Gastroesophageal sphincter (tissue), 4 donors: ENCODE measurements at regions not wholly inside any gene's neighbourhood (a gene's known extent, or its start where the extent isn't known, plus 50 kb on each side); places are given as distances from the start of the nearest gene placed in this dataset.
"Not testable (repeated sequence)": the region's sequence is repeated elsewhere in the genome, so short reads cannot be mapped to it uniquely, and the experiment has no call there.

Experiments
- ATAC-seq: fragments of 150-250 bp; one replicate; pipeline ENCODE4 v1.9.1; 2016; ENCODE audit warnings: mild to moderate bottlenecking, moderate library complexity
- H3K27ac ChIP-seq, 4 donors: fragments of 200-600 bp; sonication (generic) in 3 of 4; 1 replicate in 3 of 4; 2 replicates in 1 of 4; pipeline ENCODE4 v1.5.1; 2016 to 2019
- H3K27me3 ChIP-seq: fragments of 200-600 bp; sonication (generic); one replicate; pipeline ENCODE4 v1.5.1; 2019
- H3K36me3 ChIP-seq, 2 donors: fragments of 200-600 bp; sonication (generic); one replicate each; pipeline ENCODE4 v1.5.1; 2019; ENCODE audit warnings: control low read depth in 1 of 2
- H3K4me1 ChIP-seq, 3 donors: fragments of 200-600 bp; sonication (generic); 1 replicate in 2 of 3; 2 replicates in 1 of 3; pipeline ENCODE4 v1.5.1; 2016 to 2019; ENCODE audit warnings: control low read depth in 2 of 3
- H3K4me3 ChIP-seq, 2 donors: fragments of 200-600 bp; sonication (generic); one replicate each; pipeline ENCODE4 v1.5.1; 2019; ENCODE audit warnings: mild to moderate bottlenecking in 1 of 2, moderate library complexity in 1 of 2
- H3K9me3 ChIP-seq, 3 donors: fragments of 200-600 bp; sonication (generic); one replicate each; pipeline ENCODE4 v1.5.1; 2017 to 2019; ENCODE audit warnings: control low read depth in 2 of 3
- CTCF ChIP-seq, 4 experiments: fragments of 200-600 bp in 2 of 4; fragments of 450-650 bp in 2 of 4; sonication (generic) in 1 of 4; IDR thresholded peaks; one replicate each; pipeline ENCODE4 v1.5.1; 2017 to 2019; ENCODE audit warnings: antibody characterized with exemption in 4 of 4, mild to moderate bottlenecking in 2 of 4, moderate library complexity in 2 of 4
- EP300 ChIP-seq: sonication (generic); formaldehyde crosslinking; IDR thresholded peaks from one replicate; pipeline ENCODE4 v1.6.1; 2017; ENCODE audit warnings: antibody characterized with exemption, mild to moderate bottlenecking
- POLR2A ChIP-seq, 2 donors: fragments of 450-650 bp; IDR thresholded peaks; one replicate each; pipeline ENCODE4 v1.6.1; 2017; ENCODE audit warnings: antibody characterized with exemption in 2 of 2, mild to moderate bottlenecking in 2 of 2, moderate library complexity in 1 of 2
- POLR2AphosphoS5 ChIP-seq: sonication (generic); formaldehyde crosslinking; IDR thresholded peaks from one replicate; pipeline ENCODE4 v1.6.1; 2017; ENCODE audit warnings: antibody characterized with exemption
- WGBS, 2 donors: methylation state at CpG; one replicate each; pipeline ENCODE4 v1.1.5; 2018; ENCODE audit warnings: low coverage in 1 of 2; 5-methylcytosine and 5-hydroxymethylcytosine counted together

GRCh38 chrX:3994315-3994714, 280.9 kb upstream of the PRKX start:
- Histone ChIP-seq H3K4me1 (no peaks in the 10 kb centered on the region), H3K9me3 (no peaks in the 10 kb centered on the region), H3K4me3 (no peak overlapping the region), H3K27me3 (no peaks in the 10 kb centered on the region), H3K36me3 (no peaks in the 10 kb centered on the region), H3K27ac (no peak overlapping the region)
- no peak for ATAC-seq
- no peak for TF ChIP-seq POLR2AphosphoS5
- TF ChIP-seq CTCF (IDR thresholded peaks at IDR 0.05): no peak
- TF ChIP-seq EP300: no peak
- no peak for TF ChIP-seq POLR2A (IDR thresholded peaks at IDR 0.05)
- WGBS, 2 donors: 100% methylated on average over 1 of the region's 1 CpG

DNA sequence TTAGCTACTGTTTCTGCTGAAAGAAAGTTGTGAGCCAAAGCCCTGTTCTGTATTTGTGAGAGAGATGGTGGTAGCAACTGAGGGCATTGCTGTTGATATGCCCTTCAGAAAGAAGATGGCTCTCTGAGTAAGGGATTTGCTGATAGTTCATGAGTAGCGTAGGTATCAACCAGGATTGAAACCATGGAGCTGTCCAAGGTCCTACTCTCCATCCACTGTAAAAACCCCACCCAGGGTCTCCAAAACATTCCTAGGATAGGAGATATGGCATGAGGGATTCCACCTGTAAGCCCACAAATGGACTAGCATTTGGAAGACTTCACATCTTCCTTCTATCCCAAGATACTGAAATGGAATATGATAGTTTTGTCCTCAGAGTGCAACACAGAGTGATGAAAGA, 277.1 kb upstream of the PRKX start:
- Histone ChIP-seq H3K27me3 (no peaks in the 10 kb centered on the region), H3K4me3 (no peak overlapping the region), H3K36me3 (no peaks in the 10 kb centered on the region), H3K9me3 (no peaks in the 10 kb centered on the region), H3K27ac (no peak overlapping the region), H3K4me1 (no peaks in the 10 kb centered on the region)
- TF ChIP-seq EP300 (no peak), CTCF (IDR thresholded peaks at IDR 0.05) (no peak), POLR2A (IDR thresholded peaks at IDR 0.05) (no peak), POLR2AphosphoS5 (no peak)
- ATAC-seq: no peak
- WGBS, 2 donors: 60% methylated on average over 1 of the region's 1 CpG; no CpG with 5 or more reads in 1 of the 2 donors

- ATAC-seq, H3K4me1 ChIP-seq, H3K27ac ChIP-seq, H3K9me3 ChIP-seq, H3K27me3 ChIP-seq, H3K4me3 ChIP-seq, H3K36me3 ChIP-seq: not testable (repeated sequence)
- WGBS, 2 donors: 60 to 73% methylated on average over 1 to 6 of the region's 8 CpGs
Measured at GRCh38 chrX:3972104-3972858, 258.8 kb upstream of the PRKX start.

- ATAC-seq: no peak
- H3K27ac ChIP-seq: no peak overlapping the region
- H3K27me3 ChIP-seq: no peaks in the 10 kb centered on the region
- TF ChIP-seq POLR2AphosphoS5 (no peak), CTCF (IDR thresholded peaks at IDR 0.05) (no peak), POLR2A (IDR thresholded peaks at IDR 0.05) (no peak), EP300 (no peak)
- no peaks in the 10 kb centered on the region for H3K36me3 ChIP-seq
- no peaks in the 10 kb centered on the region for H3K4me1 ChIP-seq
- 100% methylated on average over 1 to 2 of the region's 4 CpGs for WGBS, 2 donors
- no peak overlapping the region for H3K4me3 ChIP-seq
- no peaks in the 10 kb centered on the region for H3K9me3 ChIP-seq
Measured at GRCh38 chrX:3968749-3969148, 255.3 kb upstream of the PRKX start.

GRCh38 chrX:3963980-3964379, 250.5 kb upstream of the PRKX start:
- Histone ChIP-seq H3K4me3 (no peak overlapping the region), H3K27me3 (no peaks in the 10 kb centered on the region), H3K36me3 (no peaks in the 10 kb centered on the region), H3K4me1 (no peaks in the 10 kb centered on the region), H3K9me3 (no peaks in the 10 kb centered on the region), H3K27ac (no peak overlapping the region)
- 65 to 66% methylated on average over 5 to 6 of the region's 6 CpGs for WGBS, 2 donors
- no peak for ATAC-seq
- no peak for TF ChIP-seq CTCF (IDR thresholded peaks at IDR 0.05)
- no peak for TF ChIP-seq POLR2AphosphoS5
- TF ChIP-seq EP300: no peak
- TF ChIP-seq POLR2A (IDR thresholded peaks at IDR 0.05): no peak
